HEK293T (cell line): ENCODE measurements at regions not wholly inside any gene's neighbourhood (a gene's known extent, or its start where the extent isn't known, plus 50 kb on each side); places are given as distances from the start of the nearest gene placed in this dataset.

Source experiments
- CTCF ChIA-PET: fragments of 350-600 bp; formaldehyde crosslinking; extraction: SDS; loops from one replicate; lab custom pipeline; 2021; ENCODE audit warnings: antibody characterized with exemption, inconsistent platforms; lab: Yijun Ruan, JAX
- POLR2A ChIA-PET: fragments of 350-600 bp; formaldehyde crosslinking; extraction: SDS; loops from one replicate; lab custom pipeline; 2020; ENCODE audit warnings: antibody characterized with exemption, inconsistent platforms; lab: Yijun Ruan, JAX
- DNase-seq: peaks from one replicate; pipeline ENCODE4 v3.0.0; 2012; ENCODE audit warnings: mixed read lengths; ENCODE audit errors: extremely low spot score
- ARNT ChIP-seq: fragments of 450-650 bp; IDR thresholded peaks from 2 replicates; pipeline ENCODE4 v1.6.1; 2017; ENCODE audit warnings: mild to moderate bottlenecking
- BHLHE40 ChIP-seq: fragments of 450-650 bp; IDR thresholded peaks from 2 replicates; pipeline ENCODE4 v1.6.1; 2016; ENCODE audit warnings: mild to moderate bottlenecking, moderate library complexity, borderline replicate concordance
- CTBP1 ChIP-seq: fragments of 450-650 bp; IDR thresholded peaks from 2 replicates; pipeline ENCODE4 v1.6.1; 2016; ENCODE audit warnings: borderline replicate concordance
- ELF4 ChIP-seq: fragments of 450-650 bp; IDR thresholded peaks from 2 replicates; pipeline ENCODE4 v1.6.1; 2017; ENCODE audit warnings: antibody characterized with exemption
- FOXA1 ChIP-seq: fragments of 450-650 bp; IDR thresholded peaks from 2 replicates; pipeline ENCODE4 v1.6.1; 2016; ENCODE audit warnings: mild to moderate bottlenecking
- FOXK2 ChIP-seq: fragments of 450-650 bp; IDR thresholded peaks from 2 replicates; pipeline ENCODE4 v1.6.1; 2016; ENCODE audit warnings: mild to moderate bottlenecking
- FOXM1 ChIP-seq: fragments of 450-650 bp; IDR thresholded peaks from 2 replicates; pipeline ENCODE4 v1.6.1; 2017; ENCODE audit warnings: mild to moderate bottlenecking, borderline replicate concordance
- HDGF ChIP-seq: fragments of 450-650 bp; IDR thresholded peaks from 2 replicates; pipeline ENCODE4 v1.6.1; 2017; ENCODE audit warnings: antibody characterized with exemption, borderline replicate concordance
- L3MBTL2 ChIP-seq: fragments of 450-650 bp; conservative IDR thresholded peaks from 2 replicates; pipeline ENCODE4 v1.6.1; 2016; ENCODE audit warnings: mild to moderate bottlenecking
- LEF1 ChIP-seq: fragments of 450-650 bp; IDR thresholded peaks from 2 replicates; pipeline ENCODE4 v1.6.1; 2017; ENCODE audit warnings: mild to moderate bottlenecking, borderline replicate concordance
- NFRKB ChIP-seq: fragments of 450-650 bp; IDR thresholded peaks from 2 replicates; pipeline ENCODE4 v1.6.1; 2016; ENCODE audit warnings: mild to moderate bottlenecking, moderate library complexity
- SP1 ChIP-seq: fragments of 450-650 bp; IDR thresholded peaks from 2 replicates; pipeline ENCODE4 v1.6.1; 2017
- SUZ12 ChIP-seq: fragments of 450-650 bp; IDR thresholded peaks from 2 replicates; pipeline ENCODE4 v1.6.1; 2016; ENCODE audit warnings: mild to moderate bottlenecking
- TARDBP ChIP-seq: fragments of 450-650 bp; IDR thresholded peaks from 2 replicates; pipeline ENCODE4 v1.6.1; 2016
- ZNF384 ChIP-seq: fragments of 450-650 bp; IDR thresholded peaks from 2 replicates; pipeline ENCODE4 v1.6.1; 2016
- TF ChIP-seq, protein P1 (sequence below): fragments of 450-650 bp; IDR thresholded peaks from 2 replicates; pipeline ENCODE4 v1.6.1; 2016

DNA sequence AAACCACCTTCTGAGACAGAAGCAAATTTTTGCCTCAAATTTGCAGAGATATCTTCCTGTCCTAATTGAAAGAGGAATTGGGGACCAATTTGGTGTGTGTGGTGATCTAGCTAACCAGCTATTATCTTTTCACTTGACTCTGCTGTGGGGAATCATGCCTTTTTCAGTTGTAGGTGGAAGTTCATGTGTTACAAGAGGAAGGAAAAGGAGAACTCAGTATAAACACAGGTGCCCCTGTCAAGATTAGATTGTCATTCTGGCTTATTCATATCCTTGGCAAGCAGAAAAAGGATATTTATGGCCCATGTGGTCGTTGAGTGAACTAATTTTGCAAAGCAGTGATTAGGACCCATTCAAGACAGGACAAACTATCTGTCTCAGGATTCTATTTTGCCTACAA is 336.8 kb upstream of the SLC30A5 start:
- DNase-seq = no peak
- ChIA-PET POLR2A (no interaction called here), CTCF (no interaction called here)
- TF ChIP-seq ELF4 (no peak), HDGF (no peak), ZNF384 (no peak), FOXK2 (no peak), LEF1 (no peak), CTBP1 (no peak), BHLHE40 (no peak), L3MBTL2 (no peak), NFRKB (no peak), FOXA1 (no peak), FOXM1 (no peak), SUZ12 (no peak), TARDBP (no peak), ARNT (no peak), SP1 (no peak)
- TF ChIP-seq, protein P1, sequence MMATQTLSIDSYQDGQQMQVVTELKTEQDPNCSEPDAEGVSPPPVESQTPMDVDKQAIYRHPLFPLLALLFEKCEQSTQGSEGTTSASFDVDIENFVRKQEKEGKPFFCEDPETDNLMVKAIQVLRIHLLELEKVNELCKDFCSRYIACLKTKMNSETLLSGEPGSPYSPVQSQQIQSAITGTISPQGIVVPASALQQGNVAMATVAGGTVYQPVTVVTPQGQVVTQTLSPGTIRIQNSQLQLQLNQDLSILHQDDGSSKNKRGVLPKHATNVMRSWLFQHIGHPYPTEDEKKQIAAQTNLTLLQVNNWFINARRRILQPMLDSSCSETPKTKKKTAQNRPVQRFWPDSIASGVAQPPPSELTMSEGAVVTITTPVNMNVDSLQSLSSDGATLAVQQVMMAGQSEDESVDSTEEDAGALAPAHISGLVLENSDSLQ = no peak

DNA sequence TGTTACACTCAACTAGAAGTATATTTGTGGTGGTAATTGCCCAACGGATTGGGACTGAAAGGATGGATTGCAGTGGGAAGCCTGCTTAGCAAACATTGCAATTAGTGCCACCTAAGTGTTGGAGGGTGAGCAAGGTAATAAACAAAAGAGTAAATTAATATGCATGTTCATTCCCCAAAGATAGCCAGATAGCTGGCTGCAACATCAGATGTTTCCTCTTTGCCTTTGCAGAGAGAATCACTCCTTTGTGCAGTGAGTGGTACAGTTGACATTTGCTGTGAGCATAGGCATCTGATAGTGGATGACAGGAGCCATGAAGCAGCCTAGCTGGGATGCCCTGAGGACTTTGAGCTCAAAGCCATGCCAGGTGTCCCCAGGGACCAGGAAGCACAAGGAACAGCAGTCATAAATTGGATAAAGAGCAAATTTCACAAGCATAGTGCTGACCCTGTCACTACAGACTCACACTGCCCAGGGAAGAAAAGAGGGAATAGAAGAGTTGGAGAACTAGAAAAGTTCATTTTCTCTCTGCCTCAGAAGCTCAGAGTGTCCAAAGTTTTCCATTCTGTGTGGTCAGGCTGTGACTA is 336.1 kb upstream of the SLC30A5 start:
- DNase-seq = no peak
- ChIA-PET POLR2A (no interaction called here), CTCF (no interaction called here)
- TF ChIP-seq L3MBTL2 (no peak), HDGF (no peak), NFRKB (no peak), BHLHE40 (no peak), ARNT (no peak), SUZ12 (no peak), LEF1 (no peak), ELF4 (no peak), FOXM1 (no peak), TARDBP (no peak), ZNF384 (no peak), SP1 (no peak), FOXA1 (no peak), CTBP1 (no peak)

DNA sequence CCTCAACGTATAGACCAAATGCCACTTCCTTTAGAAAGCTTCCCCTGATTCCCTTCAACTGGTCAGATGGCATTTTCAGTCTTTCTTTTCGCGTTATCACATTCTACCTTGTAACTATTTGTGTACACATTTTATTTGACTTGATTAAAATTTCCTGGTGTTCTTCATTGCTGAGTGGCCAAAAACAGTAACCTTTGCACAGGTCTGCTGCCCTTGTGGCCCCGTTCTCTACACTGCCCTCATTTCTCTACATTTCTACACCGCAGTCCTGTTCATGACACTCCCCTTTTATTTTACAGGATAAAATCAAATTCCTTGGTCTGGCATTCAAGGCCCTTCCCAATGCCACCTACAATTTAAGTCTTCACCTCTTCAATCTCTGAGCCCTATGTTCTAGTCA is 334.2 kb upstream of the SLC30A5 start:
- CTCF ChIA-PET = no interaction called here
- no peak for DNase-seq
- no peak for TF ChIP-seq FOXK2
- no peak for TF ChIP-seq SP1
- no peak for TF ChIP-seq NFRKB
- TF ChIP-seq BHLHE40 = no peak
- no peak for TF ChIP-seq FOXM1
- TF ChIP-seq SUZ12 = no peak
- TF ChIP-seq LEF1 = no peak
- TF ChIP-seq TARDBP = no peak
- TF ChIP-seq, protein P1 = no peak
- no peak for TF ChIP-seq ZNF384
- POLR2A ChIA-PET = no interaction called here

DNA sequence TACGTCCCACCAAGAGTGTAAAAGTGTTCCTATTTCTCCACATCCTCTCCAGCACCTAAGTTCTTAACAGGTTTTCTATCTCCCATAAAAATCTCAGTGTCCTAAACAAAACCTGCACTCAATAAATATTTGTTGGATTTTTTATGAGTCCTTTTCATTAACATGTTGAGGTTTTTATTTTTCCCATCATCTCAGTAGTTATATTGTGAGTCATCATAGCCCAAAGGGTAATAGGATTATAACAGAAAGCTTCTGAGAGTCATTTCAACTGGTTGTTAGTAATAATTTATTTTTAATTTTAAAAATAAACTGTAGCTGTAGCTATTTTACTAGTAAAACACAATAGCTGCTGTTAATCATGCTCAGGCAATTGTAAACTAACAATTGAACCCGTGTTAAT is 331.6 kb upstream of the SLC30A5 start:
- ChIA-PET CTCF (no interaction called here), POLR2A (no interaction called here)
- TF ChIP-seq L3MBTL2 = no peak
- TF ChIP-seq SUZ12 = no peak
- no peak for TF ChIP-seq ELF4
- no peak for TF ChIP-seq BHLHE40
- DNase-seq = no peak

DNA sequence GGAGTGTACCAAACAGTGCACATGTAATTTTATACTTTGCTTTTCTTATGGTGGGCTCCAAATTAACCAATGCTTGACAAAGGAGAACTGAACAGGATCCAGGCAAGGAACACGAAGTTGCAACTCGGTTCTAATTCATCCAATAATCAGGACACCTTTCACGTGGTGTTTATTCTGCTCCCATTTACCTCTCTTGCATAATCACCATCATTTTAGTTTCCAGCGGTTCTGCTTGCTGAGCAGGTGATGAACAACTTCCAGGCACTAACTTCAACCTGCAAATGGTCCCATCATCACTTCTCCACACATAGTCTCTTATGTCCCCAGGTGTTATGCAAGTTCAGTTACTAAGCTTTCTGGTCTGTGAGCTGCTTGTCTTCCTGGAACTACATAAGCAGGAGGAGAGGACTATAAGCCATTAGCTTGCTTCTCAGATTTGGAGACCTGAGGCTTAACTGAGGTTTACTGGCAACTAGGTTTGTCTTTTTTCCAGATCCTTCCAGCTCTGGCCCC is 326.8 kb upstream of the SLC30A5 start:
- ChIA-PET CTCF (no interaction called here), POLR2A (no interaction called here)

DNA sequence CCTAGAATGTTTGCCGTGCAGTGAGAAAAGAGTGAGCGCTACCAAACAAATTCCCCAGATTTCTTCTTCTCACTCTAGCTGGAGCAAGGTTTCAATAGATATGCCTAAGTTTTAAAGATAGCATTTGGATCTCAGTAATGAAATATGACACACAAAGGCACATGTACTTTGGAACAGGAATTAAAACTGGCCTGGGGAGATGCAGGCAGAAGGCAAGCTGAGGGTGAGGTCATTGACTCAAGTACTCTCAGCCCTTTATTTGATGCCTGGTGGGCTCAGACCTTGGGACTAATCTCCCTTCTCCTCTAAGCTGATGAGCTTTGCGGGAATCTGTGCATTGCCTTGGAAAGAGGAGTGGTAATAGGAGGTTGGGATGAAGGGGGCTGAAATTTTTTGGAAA is 323.3 kb upstream of the SLC30A5 start:
- ChIA-PET POLR2A (no interaction called here), CTCF (no interaction called here)
- no peak for DNase-seq
- TF ChIP-seq HDGF (no peak), TARDBP (no peak), ELF4 (no peak), BHLHE40 (no peak), FOXM1 (no peak), ARNT (no peak), LEF1 (no peak), ZNF384 (no peak), SP1 (no peak), L3MBTL2 (no peak), CTBP1 (no peak), FOXK2 (no peak), NFRKB (no peak), FOXA1 (no peak), SUZ12 (no peak)
- TF ChIP-seq, protein P1 = no peak

More for the DNA sequence above, 326.8 kb upstream of the SLC30A5 start:
- TF ChIP-seq LEF1 = no peak
- no peak for DNase-seq

DNA sequence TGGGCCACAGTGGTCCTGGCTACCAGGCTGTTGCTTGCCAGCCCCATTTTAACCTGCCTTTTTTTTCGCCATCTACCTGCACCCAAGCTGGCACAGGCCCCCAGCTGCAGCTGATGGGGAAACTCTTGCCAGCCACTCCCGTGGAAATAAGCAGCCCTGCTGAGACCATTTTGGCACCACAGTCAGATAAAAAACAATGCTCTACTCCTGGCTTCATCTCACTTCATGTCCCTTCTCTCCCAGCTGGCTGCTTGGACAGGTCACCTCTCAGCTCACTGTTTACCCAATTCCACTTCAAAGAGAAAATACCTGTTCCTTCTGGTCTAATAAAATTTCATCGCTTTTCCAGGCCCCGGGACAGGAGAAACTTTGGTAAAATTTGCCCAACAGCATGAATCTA is 322.6 kb upstream of the SLC30A5 start:
- no peak for TF ChIP-seq FOXM1
- TF ChIP-seq, protein P1 = no peak
- no peak for TF ChIP-seq LEF1
- TF ChIP-seq TARDBP = no peak
- no peak for TF ChIP-seq ZNF384
- no peak for TF ChIP-seq ARNT
- TF ChIP-seq BHLHE40 = no peak
- TF ChIP-seq SP1 = no peak
- CTCF ChIA-PET = no interaction called here
- DNase-seq = no peak
- POLR2A ChIA-PET = no interaction called here
